GM18867 (cell line): ENCODE measurements at regions not wholly inside any gene's neighbourhood (a gene's known extent, or its start where the extent isn't known, plus 50 kb on each side); places are given as distances from the start of the nearest gene placed in this dataset.

ENCODE experiments used
- ATAC-seq: cut with Tn5 transposase; IDR thresholded peaks from one replicate; pipeline ENCODE4 v1.9.1; 2021; ENCODE audit warnings: mild to moderate bottlenecking, moderate library complexity; ENCODE audit not compliant: unreplicated experiment

- ATAC-seq, result no peak
Observed at GRCh38 chr4:178255172-178255571, 812.9 kb upstream of the AGA start.

- no peak for ATAC-seq
Observed at GRCh38 chr4:178258603-178259002, 816.4 kb upstream of the AGA start.

- no peak for ATAC-seq
Observed at GRCh38 chr4:178259566-178259965, 817.3 kb upstream of the AGA start.

GRCh38 chr4:178264001-178264400 is 821.8 kb upstream of the AGA start:
- no peak for ATAC-seq

- no peak for ATAC-seq
Observed at GRCh38 chr4:178271386-178271785, 829.1 kb upstream of the AGA start.

- ATAC-seq, result no peak
Observed at GRCh38 chr4:178273168-178273567, 830.9 kb upstream of the AGA start.

GRCh38 chr4:178275671-178276360 is 833.6 kb upstream of the AGA start:
- no peak for ATAC-seq

- ATAC-seq, result no peak
Observed at GRCh38 chr4:178280362-178280761, 838.1 kb upstream of the AGA start.

GRCh38 chr4:178288462-178288861 is 846.2 kb upstream of the AGA start:
- no peak for ATAC-seq

GRCh38 chr4:178293601-178294000 is 851.4 kb upstream of the AGA start:
- no peak for ATAC-seq

- no peak for ATAC-seq
Observed at GRCh38 chr4:178296669-178297068, 854.4 kb upstream of the AGA start.

GRCh38 chr4:178306565-178306964 is 864.3 kb upstream of the AGA start:
- no peak for ATAC-seq

GRCh38 chr4:178309890-178310289 is 867.7 kb upstream of the AGA start:
- no peak for ATAC-seq

- ATAC-seq, result no peak
Observed at GRCh38 chr4:178311997-178312396, 869.8 kb upstream of the AGA start.

GRCh38 chr4:178314287-178314686 is 872.0 kb upstream of the AGA start:
- no peak for ATAC-seq

- no peak for ATAC-seq
Observed at GRCh38 chr4:178316211-178316610, 874.0 kb upstream of the AGA start.

- no peak for ATAC-seq
Observed at GRCh38 chr4:178320003-178320402, 877.8 kb upstream of the AGA start.

GRCh38 chr4:178322524-178323183 is 880.4 kb upstream of the AGA start:
- ATAC-seq, result no peak

GRCh38 chr4:178329226-178329872 is 887.1 kb upstream of the AGA start:
- no peak for ATAC-seq

GRCh38 chr4:178333355-178333754 is 891.1 kb upstream of the AGA start:
- no peak for ATAC-seq

- ATAC-seq, result no peak
Observed at GRCh38 chr4:178339769-178340168, 897.5 kb upstream of the AGA start.

GRCh38 chr4:178340468-178340867 is 898.2 kb upstream of the AGA start:
- ATAC-seq, result no peak
